ENCODE measurements at regions not wholly inside any gene's neighbourhood (a gene's known extent, or its start where the extent isn't known, plus 50 kb on each side); places are given as distances from the start of the nearest gene placed in this dataset.
A peak's percentile ranks its signal among the peaks of the same experiment; 100 is the strongest.

DNA sequence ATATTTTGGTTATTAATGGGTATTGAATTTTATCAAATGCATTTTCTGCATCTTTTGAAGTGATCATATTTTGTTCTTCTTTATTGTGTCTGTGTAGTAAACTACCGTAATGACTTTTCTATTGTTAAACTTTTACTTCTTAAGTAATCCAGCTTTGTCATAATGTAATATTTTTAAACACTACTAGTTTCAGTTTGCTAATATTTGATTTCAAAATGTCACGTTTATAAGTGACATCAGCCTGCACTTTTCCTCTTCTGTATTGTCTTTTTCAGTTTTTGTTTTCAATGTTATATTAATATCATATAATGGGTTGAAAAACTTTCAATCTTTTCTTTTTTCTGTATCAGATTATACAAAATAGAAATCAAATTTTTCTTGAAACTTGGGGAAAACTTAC, 71.6 kb upstream of the ANKRD1 start:
- Histone ChIP-seq H3K27me3 (ENCODE audit: control insufficient read depth, insufficient read depth, low read length) (no peaks in the 10 kb centered on the region), H3K36me3 (ENCODE audit: control insufficient read depth in 2 of 3, insufficient read depth in 3 of 3, low read length in 3 of 3) (no peaks in the 10 kb centered on the region), H3K27ac (ENCODE audit: low read depth in 2 of 2, low read length in 2 of 2) (no peak overlapping the region), H3K9me3 (ENCODE audit: control insufficient read depth in 2 of 3, insufficient read depth in 1 of 3, low read length in 3 of 3) (no peaks in the 10 kb centered on the region), H3K4me3 (ENCODE audit: low read length in 3 of 3) (no peak overlapping the region), H3K9ac (ENCODE audit: low read length in 3 of 3) (no peak overlapping the region), H3K4me1 (ENCODE audit: control insufficient read depth in 2 of 3, insufficient read depth in 2 of 3, low read depth in 1 of 3, low read length in 3 of 3) (no peaks in the 10 kb centered on the region)
- TF ChIP-seq, protein P1, sequence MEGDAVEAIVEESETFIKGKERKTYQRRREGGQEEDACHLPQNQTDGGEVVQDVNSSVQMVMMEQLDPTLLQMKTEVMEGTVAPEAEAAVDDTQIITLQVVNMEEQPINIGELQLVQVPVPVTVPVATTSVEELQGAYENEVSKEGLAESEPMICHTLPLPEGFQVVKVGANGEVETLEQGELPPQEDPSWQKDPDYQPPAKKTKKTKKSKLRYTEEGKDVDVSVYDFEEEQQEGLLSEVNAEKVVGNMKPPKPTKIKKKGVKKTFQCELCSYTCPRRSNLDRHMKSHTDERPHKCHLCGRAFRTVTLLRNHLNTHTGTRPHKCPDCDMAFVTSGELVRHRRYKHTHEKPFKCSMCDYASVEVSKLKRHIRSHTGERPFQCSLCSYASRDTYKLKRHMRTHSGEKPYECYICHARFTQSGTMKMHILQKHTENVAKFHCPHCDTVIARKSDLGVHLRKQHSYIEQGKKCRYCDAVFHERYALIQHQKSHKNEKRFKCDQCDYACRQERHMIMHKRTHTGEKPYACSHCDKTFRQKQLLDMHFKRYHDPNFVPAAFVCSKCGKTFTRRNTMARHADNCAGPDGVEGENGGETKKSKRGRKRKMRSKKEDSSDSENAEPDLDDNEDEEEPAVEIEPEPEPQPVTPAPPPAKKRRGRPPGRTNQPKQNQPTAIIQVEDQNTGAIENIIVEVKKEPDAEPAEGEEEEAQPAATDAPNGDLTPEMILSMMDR (IDR thresholded peaks at IDR 0.05; ENCODE audit: borderline replicate concordance, extremely low read depth, insufficient read depth): no peak
- DNase-seq (no peak), FAIRE-seq (peak; percentile 76)
- intact Hi-C loops (cut with DNase I): no loop called here

DNA sequence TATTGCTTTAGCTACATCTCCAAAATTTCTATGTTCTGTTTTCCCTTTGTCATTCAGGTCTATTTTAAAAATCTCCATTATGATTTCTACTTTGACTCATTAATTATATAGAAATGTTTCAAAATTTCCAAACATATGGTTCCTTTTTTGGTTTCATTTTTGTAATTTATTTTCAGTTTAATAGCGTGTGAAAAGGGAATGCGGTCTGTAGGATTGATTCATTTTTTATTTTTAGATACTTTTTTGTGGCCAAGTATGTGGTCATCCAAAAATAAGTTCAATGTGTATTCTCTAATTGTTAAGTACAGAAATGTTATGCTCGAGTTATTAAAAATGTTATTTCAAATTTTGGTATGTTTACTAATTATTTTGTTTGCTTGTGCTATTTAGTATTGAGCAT, 72.5 kb upstream of the ANKRD1 start:
- FAIRE-seq (peak; percentile 41), DNase-seq (no peak)
- H3K4me1 ChIP-seq (ENCODE audit: control insufficient read depth in 2 of 3, insufficient read depth in 2 of 3, low read depth in 1 of 3, low read length in 3 of 3): no peaks in the 10 kb centered on the region
- no peaks in the 10 kb centered on the region for H3K27me3 ChIP-seq (ENCODE audit: control insufficient read depth, insufficient read depth, low read length)
- H3K9ac ChIP-seq (ENCODE audit: low read length in 3 of 3): no peak overlapping the region
- H3K36me3 ChIP-seq (ENCODE audit: control insufficient read depth in 2 of 3, insufficient read depth in 3 of 3, low read length in 3 of 3): no peaks in the 10 kb centered on the region
- no peaks in the 10 kb centered on the region for H3K9me3 ChIP-seq (ENCODE audit: control insufficient read depth in 2 of 3, insufficient read depth in 1 of 3, low read length in 3 of 3)
- H3K4me3 ChIP-seq (ENCODE audit: low read length in 3 of 3): no peak overlapping the region
- intact Hi-C loops (cut with DNase I): no loop called here
- TF ChIP-seq, protein P1 (IDR thresholded peaks at IDR 0.05; ENCODE audit: borderline replicate concordance, extremely low read depth, insufficient read depth): no peak
- H3K27ac ChIP-seq (ENCODE audit: low read depth in 2 of 2, low read length in 2 of 2): no peak overlapping the region

DNA sequence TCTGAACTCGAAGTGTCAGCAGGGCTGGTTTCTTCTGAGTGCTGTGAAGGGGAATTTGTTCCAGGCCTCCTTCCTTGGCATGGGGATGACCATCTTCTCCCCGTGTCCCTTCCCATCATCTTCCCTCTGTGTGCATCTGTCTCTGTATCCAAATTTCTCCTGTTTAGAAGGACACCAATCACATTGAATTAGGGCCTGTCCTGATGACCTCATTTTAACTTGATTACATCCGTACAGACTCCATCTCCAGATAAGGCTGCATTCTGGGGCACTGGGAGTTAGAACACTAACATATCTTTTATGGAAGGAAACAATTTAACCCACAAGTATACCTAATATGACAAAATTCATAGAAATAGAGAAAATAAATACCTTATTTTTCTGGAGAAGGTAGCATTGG, 76.8 kb upstream of the ANKRD1 start:
- Histone ChIP-seq H3K27ac (ENCODE audit: low read depth in 2 of 2, low read length in 2 of 2) (no peak overlapping the region), H3K9me3 (ENCODE audit: control insufficient read depth in 2 of 3, insufficient read depth in 1 of 3, low read length in 3 of 3) (no peaks in the 10 kb centered on the region), H3K4me1 (ENCODE audit: control insufficient read depth in 2 of 3, insufficient read depth in 2 of 3, low read depth in 1 of 3, low read length in 3 of 3) (no peaks in the 10 kb centered on the region), H3K4me3 (ENCODE audit: low read length in 3 of 3) (no peak overlapping the region), H3K36me3 (ENCODE audit: control insufficient read depth in 2 of 3, insufficient read depth in 3 of 3, low read length in 3 of 3) (no peaks in the 10 kb centered on the region), H3K27me3 (ENCODE audit: control insufficient read depth, insufficient read depth, low read length) (no peaks in the 10 kb centered on the region), H3K9ac (ENCODE audit: low read length in 3 of 3) (no peak overlapping the region)
- TF ChIP-seq, protein P1 (IDR thresholded peaks at IDR 0.05; ENCODE audit: borderline replicate concordance, extremely low read depth, insufficient read depth): no peak
- FAIRE-seq (no peak), DNase-seq (no peak)
- intact Hi-C loops (cut with DNase I): no loop called here

All from kidney (tissue), 13 donors.